Natural killer cell (primary cell): ENCODE measurements at regions not wholly inside any gene's neighbourhood (a gene's known extent, or its start where the extent isn't known, plus 50 kb on each side); places are given as distances from the start of the nearest gene placed in this dataset.

ENCODE experiments used
- ATAC-seq, 3 donors: fragments of 150-1000 bp in 2 of 3; fragments of 200-7000 bp in 1 of 3; cut with Tn5 transposase; 1 replicate in 1 of 3; 2 replicates in 2 of 3; pipeline ENCODE4 v1.10.0; 2021; ENCODE audit warnings: mild to moderate bottlenecking in 2 of 3, moderate library complexity in 2 of 3
- DNase-seq, 2 donors: peaks; one replicate each; pipeline versions ENCODE4 v3.0.0 to v3.0.0-alpha.2; 2013 to 2021; ENCODE audit warnings: mixed read lengths in 1 of 2
- H3K27ac ChIP-seq: one replicate; pipeline ENCODE4 v1.5.1; 2013; ENCODE audit warnings: mild to moderate bottlenecking, low read length
- H3K27me3 ChIP-seq: one replicate; pipeline ENCODE4 v1.6.1; 2013; ENCODE audit warnings: low read length; ENCODE audit not compliant: control insufficient read depth, insufficient read depth
- H3K36me3 ChIP-seq: one replicate; pipeline ENCODE4 v1.6.1; 2013; ENCODE audit warnings: low read length; ENCODE audit not compliant: control insufficient read depth, insufficient read depth
- H3K4me1 ChIP-seq: one replicate; pipeline ENCODE4 v1.6.1; 2013; ENCODE audit warnings: low read length; ENCODE audit not compliant: control insufficient read depth, insufficient read depth
- H3K4me3 ChIP-seq: one replicate; pipeline ENCODE4 v1.5.1; 2013; ENCODE audit warnings: low read length
- H3K9me3 ChIP-seq: one replicate; pipeline ENCODE4 v1.6.1; 2013; ENCODE audit warnings: low read length; ENCODE audit not compliant: control insufficient read depth, insufficient read depth
- H3K27ac Mint-ChIP-seq, 2 donors: one replicate each; pipeline ENCODE4 v1.8.0; 2022; ENCODE audit warnings: mild to moderate bottlenecking in 2 of 2, mixed read lengths in 2 of 2, moderate library complexity in 1 of 2
- H3K27me3 Mint-ChIP-seq, 2 donors: one replicate each; pipeline ENCODE4 v1.8.0; 2022; ENCODE audit warnings: low read depth in 2 of 2, mixed read lengths in 2 of 2
- H3K36me3 Mint-ChIP-seq: one replicate; pipeline ENCODE4 v1.8.0; 2022; ENCODE audit warnings: mixed read lengths
- H3K4me1 Mint-ChIP-seq, 2 donors: one replicate each; pipeline ENCODE4 v1.8.0; 2022; ENCODE audit warnings: mixed read lengths in 2 of 2
- H3K4me3 Mint-ChIP-seq: one replicate; pipeline ENCODE4 v1.8.0; 2022; ENCODE audit warnings: mild to moderate bottlenecking, moderate library complexity, mixed read lengths
- H3K9me3 Mint-ChIP-seq, 2 donors: one replicate each; pipeline ENCODE4 v1.8.0; 2022; ENCODE audit warnings: mixed read lengths in 2 of 2
- WGBS: methylation state at CpG from one replicate; pipeline ENCODE4 v1.1.7; 2013; ENCODE audit warnings: missing lambda C conversion rate; ENCODE audit not compliant: insufficient coverage; 5-methylcytosine and 5-hydroxymethylcytosine counted together
- intact Hi-C: fragments of 100-400 bp; cut with micrococcal nuclease; formaldehyde crosslinking; loops from one replicate; pipeline ENCODE4 v1.14.2; 2022
- TF ChIP-seq, protein P1 (sequence below): fragments of 200-600 bp; IDR thresholded peaks from one replicate; pipeline ENCODE4 v1.8.0; 2022; ENCODE audit warnings: antibody characterized with exemption

DNA sequence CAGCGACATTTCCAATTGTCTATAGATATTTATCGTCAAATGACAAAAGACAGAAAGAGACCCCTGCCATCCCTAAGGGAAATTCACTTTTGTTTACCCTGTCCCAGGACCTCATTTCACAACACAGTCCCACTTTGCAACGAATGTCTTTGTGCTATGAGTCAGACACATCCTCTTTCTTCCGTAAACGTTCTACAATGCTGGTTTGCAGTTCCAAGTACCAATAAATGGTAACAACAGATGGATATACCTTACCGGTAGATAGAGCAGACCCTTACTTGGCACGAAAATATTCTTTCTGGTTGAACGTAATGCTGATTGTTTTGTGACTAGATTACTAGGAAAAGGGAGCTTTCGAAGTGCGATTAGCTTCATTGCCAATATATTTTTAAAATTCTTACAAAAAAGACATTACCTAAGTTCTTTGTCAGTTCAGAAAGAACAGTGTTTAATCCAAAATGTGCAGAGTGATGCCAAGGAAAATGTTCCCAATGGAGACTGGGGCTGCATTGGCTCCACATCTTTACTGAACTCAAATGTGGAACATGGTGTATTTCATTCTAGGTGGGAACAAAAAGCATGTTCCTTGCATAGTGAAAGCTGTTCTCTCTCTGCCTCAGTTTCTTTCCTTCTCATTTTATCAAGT, 202.5 kb upstream of the SLC27A6 start:
- H3K27me3 Mint-ChIP-seq: no peaks in the 10 kb centered on the region
- no peaks in the 10 kb centered on the region for H3K36me3 ChIP-seq

DNA sequence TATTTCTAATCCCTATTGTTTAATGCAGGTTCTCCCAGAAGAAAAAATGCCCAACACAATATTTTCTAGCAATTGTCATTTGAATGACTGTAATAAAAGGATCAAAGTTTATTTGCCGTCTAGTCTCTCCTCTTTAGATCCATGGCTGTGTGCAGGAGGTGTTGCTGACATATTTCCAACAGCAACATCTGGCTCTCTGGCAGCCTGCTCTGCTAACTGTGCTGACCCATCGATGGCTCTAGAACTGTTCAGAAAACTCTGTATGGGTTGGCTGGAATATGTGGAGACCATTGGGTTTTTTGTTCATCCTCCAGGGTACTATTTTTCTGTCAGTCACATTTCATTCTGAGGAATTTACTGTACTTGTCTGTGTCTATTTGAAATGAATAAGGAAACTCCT, 202.0 kb upstream of the SLC27A6 start:
- H3K27ac Mint-ChIP-seq: no peak overlapping the region
- DNase-seq (no peak), ATAC-seq (no peak)
- WGBS: 80% methylated on average over 2 of the region's 2 CpGs
- Histone ChIP-seq H3K36me3 (no peaks in the 10 kb centered on the region), H3K27me3 (no peaks in the 10 kb centered on the region), H3K4me3 (no peak overlapping the region), H3K9me3 (no peaks in the 10 kb centered on the region), H3K4me1 (no peaks in the 10 kb centered on the region), H3K27ac (no peak overlapping the region)
- H3K9me3 Mint-ChIP-seq: peaks cover 14 to 31% of the 10 kb centered on the region in 2 donors
- H3K27me3 Mint-ChIP-seq: no peaks in the 10 kb centered on the region
- no peaks in the 10 kb centered on the region for H3K36me3 Mint-ChIP-seq
- no peak overlapping the region for H3K4me3 Mint-ChIP-seq
- TF ChIP-seq, protein P1, sequence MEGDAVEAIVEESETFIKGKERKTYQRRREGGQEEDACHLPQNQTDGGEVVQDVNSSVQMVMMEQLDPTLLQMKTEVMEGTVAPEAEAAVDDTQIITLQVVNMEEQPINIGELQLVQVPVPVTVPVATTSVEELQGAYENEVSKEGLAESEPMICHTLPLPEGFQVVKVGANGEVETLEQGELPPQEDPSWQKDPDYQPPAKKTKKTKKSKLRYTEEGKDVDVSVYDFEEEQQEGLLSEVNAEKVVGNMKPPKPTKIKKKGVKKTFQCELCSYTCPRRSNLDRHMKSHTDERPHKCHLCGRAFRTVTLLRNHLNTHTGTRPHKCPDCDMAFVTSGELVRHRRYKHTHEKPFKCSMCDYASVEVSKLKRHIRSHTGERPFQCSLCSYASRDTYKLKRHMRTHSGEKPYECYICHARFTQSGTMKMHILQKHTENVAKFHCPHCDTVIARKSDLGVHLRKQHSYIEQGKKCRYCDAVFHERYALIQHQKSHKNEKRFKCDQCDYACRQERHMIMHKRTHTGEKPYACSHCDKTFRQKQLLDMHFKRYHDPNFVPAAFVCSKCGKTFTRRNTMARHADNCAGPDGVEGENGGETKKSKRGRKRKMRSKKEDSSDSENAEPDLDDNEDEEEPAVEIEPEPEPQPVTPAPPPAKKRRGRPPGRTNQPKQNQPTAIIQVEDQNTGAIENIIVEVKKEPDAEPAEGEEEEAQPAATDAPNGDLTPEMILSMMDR: no peak
- H3K4me1 Mint-ChIP-seq: no peaks in the 10 kb centered on the region
- intact Hi-C loops: no loop called here

More for the DNA sequence above, 202.5 kb upstream of the SLC27A6 start:
- H3K4me1 ChIP-seq: no peaks in the 10 kb centered on the region
- H3K27ac ChIP-seq: no peak overlapping the region
- TF ChIP-seq, protein P1: no peak
- Mint-ChIP-seq H3K27ac (no peak overlapping the region), H3K36me3 (no peaks in the 10 kb centered on the region), H3K9me3 (peaks cover 10 to 31% of the 10 kb centered on the region in 2 donors), H3K4me1 (no peaks in the 10 kb centered on the region), H3K4me3 (no peak overlapping the region)
- H3K4me3 ChIP-seq: no peak overlapping the region
- no peaks in the 10 kb centered on the region for H3K27me3 ChIP-seq
- intact Hi-C loops: no loop called here
- no peaks in the 10 kb centered on the region for H3K9me3 ChIP-seq
- no peak for ATAC-seq
- no peak for DNase-seq
- 88% methylated on average over 10 of the region's 10 CpGs for WGBS

DNA sequence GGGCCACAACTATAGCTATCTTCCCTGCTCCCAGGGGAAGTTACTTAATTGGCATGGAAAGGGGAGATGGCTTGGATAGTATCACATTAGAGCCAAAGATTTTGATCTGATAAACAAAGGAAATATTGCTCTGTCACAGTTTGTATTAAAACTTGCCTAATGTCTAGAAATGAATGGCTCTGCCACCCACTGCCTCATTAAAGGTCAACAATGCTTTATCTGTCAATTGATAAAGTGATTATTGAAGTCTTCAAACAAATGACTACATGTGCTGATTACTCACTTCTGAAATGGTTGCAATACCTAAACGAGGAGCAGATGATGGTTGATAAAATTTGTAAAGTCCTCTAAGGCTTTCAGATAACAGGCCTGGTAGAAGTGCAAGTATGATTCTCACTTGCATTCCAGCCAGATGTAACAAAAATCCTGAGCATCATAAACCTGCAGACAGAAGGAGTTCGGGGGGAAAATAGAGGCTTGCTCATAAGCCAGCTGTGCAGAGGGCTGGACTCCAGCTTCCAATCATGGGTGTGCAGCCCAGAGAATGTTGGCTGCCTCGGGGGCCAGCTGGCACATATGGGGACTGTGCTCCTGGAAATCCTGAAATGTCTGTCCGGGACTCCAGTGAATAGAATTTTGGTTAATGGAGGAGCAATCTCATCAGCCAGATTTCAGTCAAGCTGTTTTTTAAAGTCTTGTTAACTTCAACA, 200.5 kb upstream of the SLC27A6 start:
- Mint-ChIP-seq H3K27me3 (no peaks in the 10 kb centered on the region), H3K4me1 (no peaks in the 10 kb centered on the region), H3K4me3 (no peak overlapping the region), H3K27ac (no peak overlapping the region), H3K36me3 (no peaks in the 10 kb centered on the region), H3K9me3 (peaks cover 13 to 24% of the 10 kb centered on the region in 2 donors)
- H3K4me3 ChIP-seq: no peak overlapping the region
- WGBS: 78% methylated on average over 4 of the region's 4 CpGs
- no peaks in the 10 kb centered on the region for H3K4me1 ChIP-seq
- no peak for DNase-seq
- TF ChIP-seq, protein P1: no peak
- no peaks in the 10 kb centered on the region for H3K36me3 ChIP-seq
- no peaks in the 10 kb centered on the region for H3K9me3 ChIP-seq
- H3K27ac ChIP-seq: no peak overlapping the region
- ATAC-seq: no peak
- intact Hi-C loops: no loop called here
- no peaks in the 10 kb centered on the region for H3K27me3 ChIP-seq
